WERI-Rb-1 (cell line): ENCODE measurements at regions not wholly inside any gene's neighbourhood (a gene's known extent, or its start where the extent isn't known, plus 50 kb on each side); places are given as distances from the start of the nearest gene placed in this dataset.
"Not testable (repeated sequence)": the region's sequence is repeated elsewhere in the genome, so short reads cannot be mapped to it uniquely, and the experiment has no call there.

Experiments used
- DNase-seq: peaks from one replicate; pipeline ENCODE4 v3.0.0-alpha.2; 2020
- H3K27ac ChIP-seq: fragments of 250-450 bp; sonication (Bioruptor Pico); 2 replicates; pipeline ENCODE4 v1.5.1; 2020; ENCODE audit warnings: mild to moderate bottlenecking, moderate library complexity
- H3K27me3 ChIP-seq: fragments of 250-450 bp; sonication (Bioruptor Pico); 2 replicates; pipeline ENCODE4 v1.5.1; 2021; ENCODE audit warnings: mild to moderate bottlenecking, low read depth, moderate library complexity; ENCODE audit not compliant: insufficient read depth, severe bottlenecking
- H3K36me3 ChIP-seq: fragments of 250-450 bp; sonication (Bioruptor Pico); 2 replicates; pipeline ENCODE4 v1.5.1; 2020; ENCODE audit warnings: mild to moderate bottlenecking, moderate library complexity
- H3K4me3 ChIP-seq: 2 replicates; pipeline ENCODE4 v1.5.1; 2011; ENCODE audit warnings: low read depth, mild to moderate bottlenecking, control low read depth, low read length
- H3K9me3 ChIP-seq: fragments of 250-450 bp; sonication (Bioruptor Pico); 2 replicates; pipeline ENCODE4 v1.5.1; 2021; ENCODE audit warnings: mild to moderate bottlenecking, moderate library complexity; ENCODE audit not compliant: severe bottlenecking
- CTCF ChIP-seq: IDR thresholded peaks from 2 replicates; pipeline ENCODE4 v1.5.1; 2011; ENCODE audit warnings: low read depth, mild to moderate bottlenecking, control low read depth, inconsistent platforms, low read length

GRCh38 chr2:64250751-64251423 is 106.7 kb upstream of the PELI1 start:
- no peak overlapping the region for H3K27ac ChIP-seq

GRCh38 chr2:64251497-64252250 is 107.5 kb upstream of the PELI1 start:
- Histone ChIP-seq H3K27me3 (no peaks in the 10 kb centered on the region), H3K27ac (no peak overlapping the region), H3K9me3 (no peaks in the 10 kb centered on the region), H3K36me3 (no peaks in the 10 kb centered on the region), H3K4me3 (no peak overlapping the region)
- DNase-seq = no peak
- no peak for TF ChIP-seq CTCF

More at GRCh38 chr2:64250751-64251423, 106.7 kb upstream of the PELI1 start:
- H3K4me3 ChIP-seq = no peak overlapping the region
- no peaks in the 10 kb centered on the region for H3K36me3 ChIP-seq
- no peak for TF ChIP-seq CTCF
- no peaks in the 10 kb centered on the region for H3K9me3 ChIP-seq
- DNase-seq = no peak
- no peaks in the 10 kb centered on the region for H3K27me3 ChIP-seq

DNA sequence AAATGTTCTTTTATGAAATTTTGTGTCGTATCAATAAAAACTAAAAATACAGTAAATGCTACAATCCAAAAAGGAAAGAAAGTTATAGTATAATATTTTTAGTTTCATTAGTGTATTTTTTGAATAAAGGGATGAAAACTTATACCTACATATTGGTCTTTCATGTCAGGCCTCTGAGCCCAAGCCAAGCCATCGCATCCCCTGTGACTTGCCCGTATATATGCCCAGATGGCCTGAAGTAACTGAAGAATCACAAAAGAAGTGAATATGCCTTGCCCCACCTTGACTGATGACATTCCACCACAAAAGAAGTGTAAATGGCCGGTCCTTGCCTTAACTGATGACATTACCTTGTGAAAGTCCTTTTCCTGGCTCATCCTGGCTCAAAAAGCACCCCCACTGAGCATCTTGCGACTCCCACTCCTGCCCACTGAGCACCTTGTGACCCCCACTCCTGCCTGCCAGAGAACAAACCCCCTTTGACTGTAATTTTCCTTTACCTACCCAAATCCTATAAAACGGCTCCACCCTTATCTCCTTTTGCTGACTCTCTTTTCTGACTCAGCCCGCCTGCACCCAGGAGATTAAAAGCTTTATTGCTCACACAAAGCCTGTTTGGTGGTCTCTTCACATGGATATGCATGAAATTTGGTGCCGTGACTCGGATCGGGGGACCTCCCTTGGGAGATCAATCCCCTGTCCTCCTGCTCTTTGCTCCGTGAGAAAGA is 108.2 kb upstream of the PELI1 start:
- not testable (repeated sequence) for DNase-seq, H3K9me3 ChIP-seq, H3K4me3 ChIP-seq, H3K27ac ChIP-seq, H3K27me3 ChIP-seq, H3K36me3 ChIP-seq

DNA sequence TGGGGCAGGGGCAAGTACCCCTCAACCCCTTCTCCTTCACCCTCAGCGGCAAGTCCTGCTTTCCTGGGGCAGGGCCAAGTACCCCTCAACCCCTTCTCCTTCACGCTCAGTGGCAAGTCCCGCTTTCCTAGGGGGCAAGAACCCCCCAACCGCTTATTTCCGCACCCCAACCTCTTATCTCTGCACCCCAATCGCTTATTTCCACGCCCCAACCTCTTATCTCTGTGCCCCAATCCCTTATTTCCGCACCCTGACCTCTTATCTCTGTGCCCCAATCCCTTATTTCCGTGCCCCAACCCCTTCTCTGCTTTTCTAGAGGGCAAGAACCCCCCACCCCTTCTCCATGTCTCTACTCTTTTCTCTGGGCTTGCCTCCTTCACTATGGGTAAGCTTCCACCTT is 109.2 kb upstream of the PELI1 start:
- H3K4me3 ChIP-seq, DNase-seq, H3K9me3 ChIP-seq, H3K36me3 ChIP-seq, H3K27me3 ChIP-seq, H3K27ac ChIP-seq: not testable (repeated sequence)

- Histone ChIP-seq H3K9me3 (no peaks in the 10 kb centered on the region), H3K4me3 (no peak overlapping the region), H3K27me3 (no peaks in the 10 kb centered on the region), H3K27ac (no peak overlapping the region), H3K36me3 (no peaks in the 10 kb centered on the region)
- TF ChIP-seq CTCF = no peak
- no peak for DNase-seq
Observed at GRCh38 chr2:64258566-64258965, 114.3 kb upstream of the PELI1 start.

DNA sequence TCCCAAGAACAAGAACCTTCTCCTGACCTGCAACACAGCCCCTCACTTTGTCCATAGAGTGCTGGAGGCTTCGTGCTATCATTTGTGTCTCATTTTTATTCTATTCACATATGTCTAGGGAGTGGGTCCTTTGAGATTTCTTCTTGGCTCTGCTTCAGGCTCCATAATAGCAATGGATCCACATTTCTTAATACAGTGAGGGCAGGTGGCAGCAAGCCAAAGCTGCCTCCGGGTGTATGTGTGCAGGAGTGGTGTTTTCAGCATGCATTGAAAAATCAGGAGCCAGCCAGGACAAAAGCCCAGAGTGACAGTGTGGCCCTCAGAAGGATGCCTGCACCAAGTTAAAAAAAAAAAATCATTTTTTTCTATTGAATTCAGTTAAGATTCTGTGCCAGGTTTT is 115.1 kb upstream of the PELI1 start:
- no peaks in the 10 kb centered on the region for H3K36me3 ChIP-seq
- no peaks in the 10 kb centered on the region for H3K9me3 ChIP-seq
- H3K27ac ChIP-seq = no peak overlapping the region
- no peak for DNase-seq
- no peak for TF ChIP-seq CTCF
- no peaks in the 10 kb centered on the region for H3K27me3 ChIP-seq
- no peak overlapping the region for H3K4me3 ChIP-seq
